Mammary epithelial cell (primary cell): ENCODE measurements at regions not wholly inside any gene's neighbourhood (a gene's known extent, or its start where the extent isn't known, plus 50 kb on each side); places are given as distances from the start of the nearest gene placed in this dataset.

Experiments used
- CTCF ChIP-seq, 2 donors: IDR thresholded peaks in 1 of 2; conservative IDR thresholded peaks in 1 of 2; 2 replicates each; pipeline ENCODE4 v1.5.1; 2011 to 2012; ENCODE audit warnings: inconsistent platforms in 2 of 2, low read length in 2 of 2, mild to moderate bottlenecking in 2 of 2, control low read depth in 1 of 2, low read depth in 1 of 2; ENCODE audit not compliant: insufficient read depth in 1 of 2; ENCODE audit errors: extremely low read depth in 1 of 2
- EZH2 ChIP-seq: IDR thresholded peaks from 2 replicates; pipeline ENCODE4 v1.6.1; 2012; ENCODE audit warnings: low read length, inconsistent platforms, borderline replicate concordance

DNA sequence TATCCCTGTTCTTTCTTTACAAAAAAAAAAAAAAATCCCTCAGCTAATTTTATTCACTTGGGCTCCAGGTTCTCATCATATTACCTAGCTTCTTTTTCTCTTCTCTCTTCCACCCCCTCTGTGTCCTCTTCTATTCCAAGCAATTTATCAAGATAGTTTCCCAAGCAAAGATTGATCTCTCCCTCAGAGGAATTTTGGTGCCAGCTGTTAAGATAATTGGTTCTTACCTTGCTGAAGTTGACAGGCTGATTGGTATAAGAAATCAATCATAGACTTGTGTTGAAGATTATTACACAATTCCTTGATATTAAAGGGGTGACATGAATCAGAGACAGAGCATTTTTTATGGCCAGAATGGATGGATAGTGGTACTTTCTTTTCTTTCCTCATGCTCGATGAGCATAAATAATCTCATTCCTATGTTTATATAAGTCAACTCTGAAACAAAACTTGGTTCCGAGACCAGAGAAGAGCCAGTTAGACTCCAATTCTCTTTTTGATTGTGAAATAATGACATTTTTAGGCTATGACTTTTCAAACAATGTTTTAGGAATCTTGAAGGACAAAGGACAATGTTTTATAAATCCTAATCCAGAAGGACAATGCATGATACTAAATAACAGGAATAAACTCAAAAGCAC lies 264.1 kb upstream of the PRKD1 start:
- TF ChIP-seq CTCF (conservative IDR thresholded peaks at IDR 0.05 in 1 of 2, IDR thresholded peaks at IDR 0.05 in 1 of 2; ENCODE audit: extremely low read depth in 1 of 2, insufficient read depth in 1 of 2, low read depth in 1 of 2, low read length in 2 of 2) (no peak), EZH2 (no peak)
